A204.1 (cell line): ENCODE measurements at regions not wholly inside any gene's neighbourhood (a gene's known extent, or its start where the extent isn't known, plus 50 kb on each side); places are given as distances from the start of the nearest gene placed in this dataset.

ENCODE experiments used
- FAIRE-seq: peaks from 2 replicates; lab custom pipeline; 2012; peaks lifted over from hg19 to GRCh38; lab: Jason Lieb, UNC

DNA sequence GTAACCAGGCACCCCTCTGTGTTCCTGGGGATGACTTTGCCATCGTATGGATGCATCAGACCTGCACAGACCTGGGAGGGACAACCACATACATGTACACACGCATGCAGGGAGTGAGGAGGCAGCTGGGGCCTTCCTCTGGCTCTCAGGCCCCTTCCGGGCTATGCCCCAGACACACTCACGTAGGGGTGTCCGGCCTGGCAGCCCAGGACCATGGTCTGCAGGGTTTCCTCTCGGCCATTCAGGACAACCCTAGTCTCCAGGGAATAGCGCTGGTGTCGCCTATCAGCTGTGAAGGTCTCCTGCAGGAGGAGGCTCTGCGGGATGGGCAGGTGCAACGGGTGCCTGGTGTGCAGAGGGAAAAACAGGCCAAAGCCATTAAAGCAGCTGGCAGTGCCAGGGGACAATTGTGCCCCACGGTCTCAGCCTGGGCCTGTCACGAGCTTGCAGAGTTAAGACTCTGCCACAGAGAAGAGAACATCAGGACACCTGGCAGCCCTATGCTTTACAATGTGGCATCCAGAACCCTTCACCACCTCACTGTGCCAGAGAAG lies 101.4 kb downstream of the RMI2 start:
- no peak for FAIRE-seq

DNA sequence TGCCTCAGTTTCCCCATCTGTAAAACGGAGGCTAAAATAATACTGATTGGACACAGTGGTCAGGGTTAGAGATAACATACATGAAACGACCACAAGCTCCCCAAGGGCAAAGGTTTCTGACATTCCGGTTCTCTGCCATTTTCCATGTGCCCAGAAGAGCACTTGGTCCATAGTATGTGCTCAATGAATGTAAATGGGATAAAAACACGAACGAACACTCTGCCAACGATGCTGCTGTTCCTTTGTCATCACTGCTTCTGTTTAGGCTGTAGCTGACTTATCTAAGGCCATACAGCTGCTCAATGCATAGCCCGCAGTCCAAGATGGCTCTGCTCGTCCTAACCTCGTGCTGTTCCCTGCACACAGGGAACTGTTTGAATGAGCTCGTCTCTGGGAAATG lies 102.0 kb downstream of the RMI2 start:
- FAIRE-seq, result no peak

DNA sequence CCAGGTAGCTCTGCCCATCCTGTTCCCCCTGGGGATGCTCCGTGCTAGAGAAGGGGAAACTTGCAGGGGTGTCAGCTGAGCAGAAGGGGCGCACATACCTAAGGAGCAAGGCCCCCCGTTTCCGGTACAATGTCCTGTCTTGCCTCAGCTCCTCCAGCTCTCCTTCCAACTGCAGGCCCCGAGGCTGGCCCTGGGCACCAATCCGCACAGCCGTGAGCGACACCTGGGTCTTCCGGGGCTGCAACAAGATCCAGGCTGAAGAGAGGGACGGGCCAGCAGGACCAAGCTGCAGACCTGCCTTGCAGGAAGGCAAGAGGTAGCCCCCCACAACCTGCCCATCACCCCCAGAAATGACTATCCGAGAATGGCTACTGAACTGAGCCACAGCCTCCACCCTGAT lies 102.6 kb downstream of the RMI2 start:
- no peak for FAIRE-seq

DNA sequence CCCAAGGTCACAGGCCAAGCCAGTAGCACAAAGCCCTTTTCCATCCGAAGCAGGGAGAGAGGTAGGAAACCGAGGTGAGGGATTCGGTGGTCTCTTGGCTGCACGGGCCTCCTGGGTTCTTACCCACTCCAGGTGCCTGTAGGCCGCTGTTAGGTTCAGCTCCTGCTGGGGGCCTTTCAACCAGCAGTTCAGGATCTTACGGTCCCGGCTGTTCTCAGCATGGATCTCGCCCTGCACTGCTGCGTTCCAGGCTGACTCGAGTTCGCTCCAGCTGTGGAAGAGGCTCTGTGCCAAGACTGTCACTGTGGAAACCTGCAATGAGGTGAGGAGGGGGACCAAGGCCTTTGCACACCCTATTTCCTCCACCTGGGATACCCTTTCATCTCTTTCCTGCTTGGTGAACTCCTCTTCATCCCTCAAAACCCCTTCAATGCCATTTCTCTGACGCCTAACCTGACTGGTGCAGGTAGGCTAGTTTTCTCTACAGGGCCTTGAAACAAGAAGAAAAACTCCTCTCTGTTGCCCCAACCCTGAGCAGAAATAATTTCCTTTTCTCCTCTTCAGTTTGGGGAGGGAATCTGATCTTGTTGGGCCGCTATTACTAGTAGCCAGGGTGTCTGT lies 103.6 kb downstream of the RMI2 start:
- FAIRE-seq, result no peak

DNA sequence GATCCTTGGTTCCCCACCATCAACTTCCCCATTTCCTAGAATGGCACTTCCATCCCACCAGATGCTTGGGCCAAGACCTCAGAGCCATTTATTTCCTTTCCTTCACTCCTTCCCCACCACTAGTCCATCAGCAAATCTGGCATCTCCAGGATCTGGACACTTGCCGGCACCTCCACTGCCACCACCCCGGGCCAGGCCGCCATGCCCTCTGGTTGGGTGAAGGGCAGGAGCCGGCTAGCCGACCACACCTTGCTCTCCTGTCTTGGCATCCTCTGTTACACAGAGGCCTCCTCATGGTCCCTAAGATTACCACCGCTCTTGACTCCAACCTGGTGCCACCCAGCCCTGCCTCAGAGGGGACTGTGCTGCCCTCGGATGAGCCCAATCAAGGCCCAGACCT lies 104.5 kb downstream of the RMI2 start:
- FAIRE-seq, result no peak

DNA sequence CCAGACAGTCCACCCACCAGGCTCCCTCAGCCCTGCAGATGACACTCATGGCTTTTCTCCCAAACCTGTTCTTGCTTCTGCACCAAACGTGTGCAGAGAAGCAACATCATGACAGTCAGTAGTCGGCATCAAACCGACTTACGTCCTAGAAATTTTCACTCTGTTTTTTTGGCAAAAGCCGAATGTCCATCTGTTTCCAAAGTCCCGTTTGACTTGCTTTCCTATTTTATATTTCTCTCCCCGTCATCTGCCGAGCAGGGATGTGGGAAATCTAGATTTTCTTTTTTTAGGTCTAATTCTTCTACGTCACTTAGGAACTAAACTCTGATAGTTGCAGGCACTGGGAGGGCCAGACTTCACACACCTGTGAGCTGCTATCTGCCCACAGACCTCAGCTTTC lies 104.9 kb downstream of the RMI2 start:
- FAIRE-seq, result no peak

DNA sequence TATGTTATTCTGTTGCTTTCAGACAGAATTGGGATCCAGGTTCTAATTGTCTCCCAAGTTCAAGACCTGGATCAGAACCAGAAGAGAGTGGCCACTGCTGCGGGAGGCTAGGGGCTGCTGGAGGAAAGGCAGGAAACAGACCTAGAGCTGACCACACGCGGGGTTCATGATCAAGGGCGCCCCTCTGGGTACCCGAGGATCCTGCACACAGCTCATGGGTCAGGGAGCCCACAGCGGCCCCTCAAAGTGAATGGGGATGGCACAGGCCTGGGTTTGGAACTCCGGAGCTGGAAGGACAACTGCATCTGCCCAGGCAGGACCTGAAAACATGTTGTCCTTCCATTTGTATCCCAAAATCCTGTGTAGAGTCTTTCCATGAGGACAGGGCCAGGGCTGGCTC lies 107.0 kb downstream of the RMI2 start:
- no peak for FAIRE-seq

DNA sequence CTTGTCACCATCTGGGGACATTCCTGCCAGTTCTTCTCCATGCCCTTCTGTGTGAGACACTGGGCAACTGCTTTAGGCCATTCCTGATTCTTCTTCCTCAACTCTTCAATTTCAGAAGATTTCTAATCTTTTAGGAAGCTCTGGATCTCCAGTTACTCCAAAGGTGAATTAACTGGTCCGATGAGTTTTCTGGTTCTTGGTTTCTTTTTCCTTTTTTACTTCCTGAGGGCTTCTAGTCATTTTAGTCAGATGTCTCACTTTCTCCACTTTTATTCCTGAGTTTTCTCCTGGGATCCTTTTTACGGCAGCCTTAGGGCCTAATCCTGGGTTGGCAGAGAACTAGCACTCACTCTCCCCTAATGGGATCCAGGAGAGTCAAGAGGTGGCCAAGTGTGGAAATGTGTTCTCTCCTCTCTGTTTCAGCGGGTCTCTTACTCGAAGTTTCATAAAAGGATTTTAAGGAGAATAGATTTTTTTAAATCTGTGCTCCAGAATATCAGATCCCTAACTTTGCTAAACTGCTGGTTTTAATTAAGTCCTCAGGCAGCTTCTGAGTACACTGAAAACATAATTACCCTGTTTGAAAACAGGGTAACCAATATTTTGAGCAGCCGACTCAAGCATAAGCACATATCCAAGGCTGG lies 107.6 kb downstream of the RMI2 start:
- FAIRE-seq, result no peak

DNA sequence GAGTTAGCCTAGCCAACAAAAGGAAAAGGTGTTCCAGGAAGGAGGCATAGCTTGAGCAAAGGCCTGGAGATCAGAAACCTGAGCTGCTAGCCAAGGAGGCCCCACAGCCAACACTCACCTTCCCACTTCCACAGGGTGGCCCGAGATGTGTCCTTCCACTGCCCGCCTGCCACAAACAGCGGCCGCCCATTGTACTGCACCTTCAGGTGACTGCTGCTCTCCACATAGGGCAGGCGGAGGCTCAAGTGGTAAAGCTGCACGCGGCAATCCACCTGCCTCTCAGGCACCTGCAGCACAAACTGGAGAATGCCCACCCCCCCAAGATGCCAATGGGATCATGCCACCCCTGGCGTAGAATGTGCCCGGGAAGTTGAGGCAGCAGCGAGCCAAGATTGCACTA lies 111.5 kb downstream of the RMI2 start:
- no peak for FAIRE-seq

DNA sequence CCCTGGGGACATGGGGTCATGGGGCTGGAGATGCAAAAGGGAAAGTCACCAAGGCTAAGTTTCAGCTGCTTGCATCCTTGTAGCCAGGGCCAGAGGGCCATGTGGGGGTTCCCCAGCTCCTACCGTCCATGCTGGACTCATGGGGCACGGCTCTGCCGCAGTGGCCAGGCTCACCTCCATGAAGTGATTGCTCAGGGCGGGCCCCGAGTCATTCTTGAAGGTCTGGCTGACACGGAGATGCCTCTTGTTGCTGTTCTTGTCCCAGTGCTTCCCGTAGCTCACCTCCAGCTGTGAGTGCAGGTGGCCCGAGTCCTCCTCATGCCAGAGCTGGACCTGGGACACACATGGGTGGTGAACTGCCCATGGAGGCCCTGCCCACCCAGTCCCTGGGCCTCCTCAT lies 114.5 kb downstream of the RMI2 start:
- FAIRE-seq, result no peak

DNA sequence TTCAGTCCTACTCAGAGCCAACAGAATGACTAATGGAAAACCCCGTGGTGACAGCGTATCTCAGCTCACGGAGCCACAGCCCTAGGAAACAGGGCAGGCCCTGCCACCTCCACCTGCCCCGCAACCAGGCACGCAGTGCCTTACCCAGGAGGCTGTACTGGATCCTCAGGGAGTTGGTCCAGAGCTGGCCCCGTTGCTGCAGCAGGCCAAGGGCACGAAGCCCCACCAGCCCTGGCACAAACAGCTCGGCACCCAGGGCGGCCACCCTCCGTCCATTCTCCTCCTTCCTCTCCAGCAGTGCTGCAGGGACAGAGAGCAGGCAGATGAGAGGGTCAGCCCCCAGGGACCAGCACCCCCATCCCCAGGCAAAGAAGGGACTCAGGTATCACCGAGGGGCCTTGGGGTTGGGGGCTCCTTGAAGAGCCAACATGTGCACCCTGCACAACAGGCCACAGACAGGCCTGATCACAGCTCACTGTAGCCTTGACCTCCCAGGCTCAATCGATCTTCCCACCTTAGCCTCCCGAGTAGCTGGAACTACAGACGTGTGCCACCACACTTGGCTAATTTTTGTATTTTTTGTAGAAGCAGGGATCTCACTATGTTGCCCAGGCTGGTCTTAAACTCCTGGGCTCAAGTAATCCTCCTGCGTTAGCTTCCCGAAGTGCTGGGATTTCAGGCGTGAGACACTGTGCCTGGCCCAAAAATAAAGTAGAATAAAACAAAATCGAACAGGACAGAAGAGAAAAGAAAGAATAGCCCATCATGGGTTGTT lies 115.7 kb downstream of the RMI2 start:
- no peak for FAIRE-seq

DNA sequence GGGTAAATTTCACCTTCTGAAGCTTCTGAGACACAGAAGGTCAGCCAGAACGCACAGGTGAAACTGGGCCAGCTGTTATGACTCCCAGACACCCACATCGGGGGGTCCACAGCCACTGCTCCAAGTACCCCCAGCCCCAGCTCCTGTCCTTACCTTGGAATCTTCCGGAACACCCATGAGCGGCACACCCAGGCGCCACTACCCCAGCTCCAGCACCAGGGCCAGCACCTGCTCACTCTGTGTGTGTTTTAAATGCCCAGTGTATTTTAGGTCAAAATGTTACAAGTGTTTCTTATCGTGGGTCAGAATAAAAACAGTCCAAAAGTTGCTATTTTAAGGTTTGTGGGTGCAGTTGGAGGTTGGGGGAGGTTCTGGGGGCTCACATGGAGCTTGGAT lies 116.3 kb downstream of the RMI2 start:
- FAIRE-seq, result no peak

DNA sequence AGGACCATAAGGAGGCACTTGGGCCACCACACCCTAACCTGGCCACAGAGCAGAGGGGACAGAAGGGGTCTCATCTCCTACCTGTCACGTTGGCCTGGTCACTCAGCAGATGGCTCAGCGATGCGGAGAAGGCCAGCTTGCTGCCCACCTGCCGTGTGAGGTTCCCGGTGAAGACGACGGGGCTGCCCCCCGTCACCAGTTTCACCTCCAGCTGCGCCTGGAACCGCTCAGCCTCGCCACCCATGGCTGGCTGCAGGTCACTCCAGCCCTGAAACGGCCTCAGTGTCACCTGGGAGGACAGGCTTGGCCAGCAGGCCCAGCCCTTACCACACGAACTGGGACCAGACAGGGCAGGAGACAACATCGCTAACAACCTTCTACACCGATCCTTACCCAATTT lies 116.8 kb downstream of the RMI2 start:
- FAIRE-seq, result no peak

DNA sequence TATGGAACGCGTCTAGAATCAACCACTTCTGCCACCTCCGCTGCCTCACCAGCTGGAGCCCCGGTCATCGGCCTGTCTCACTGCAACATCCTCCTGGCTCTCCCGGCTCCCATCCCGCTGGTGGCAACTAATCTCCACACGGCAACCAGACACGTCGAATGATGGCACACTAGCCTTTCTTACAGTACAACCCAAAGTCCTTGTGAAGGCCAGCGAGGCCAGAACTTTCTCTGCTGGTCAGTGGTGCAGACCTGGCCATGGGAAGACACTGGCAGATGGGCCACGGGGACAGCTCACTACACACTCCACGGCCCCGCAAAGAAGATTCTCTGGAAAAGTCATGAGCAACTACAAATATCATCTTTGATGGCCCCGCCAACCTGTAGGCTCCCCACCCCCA lies 117.6 kb downstream of the RMI2 start:
- no peak for FAIRE-seq

DNA sequence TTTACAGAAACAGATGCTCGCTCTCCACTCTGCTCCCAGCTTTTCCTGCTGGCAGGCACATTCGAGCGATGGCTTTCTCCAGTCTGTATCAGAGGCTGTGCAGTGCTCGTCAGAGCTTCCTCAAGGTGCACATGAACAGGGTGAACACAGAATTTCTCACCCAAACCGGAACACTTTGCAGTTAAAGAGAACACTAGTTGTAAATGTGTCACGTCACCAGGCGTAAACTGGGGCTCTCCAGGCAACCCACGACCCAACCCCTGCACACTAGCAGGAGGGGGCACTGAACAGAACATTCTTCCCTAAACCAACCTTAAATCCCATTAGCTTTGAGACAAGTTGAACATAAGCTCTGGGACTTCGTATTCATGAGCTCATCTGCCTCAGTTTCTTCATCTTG lies 119.0 kb downstream of the RMI2 start:
- no peak for FAIRE-seq

DNA sequence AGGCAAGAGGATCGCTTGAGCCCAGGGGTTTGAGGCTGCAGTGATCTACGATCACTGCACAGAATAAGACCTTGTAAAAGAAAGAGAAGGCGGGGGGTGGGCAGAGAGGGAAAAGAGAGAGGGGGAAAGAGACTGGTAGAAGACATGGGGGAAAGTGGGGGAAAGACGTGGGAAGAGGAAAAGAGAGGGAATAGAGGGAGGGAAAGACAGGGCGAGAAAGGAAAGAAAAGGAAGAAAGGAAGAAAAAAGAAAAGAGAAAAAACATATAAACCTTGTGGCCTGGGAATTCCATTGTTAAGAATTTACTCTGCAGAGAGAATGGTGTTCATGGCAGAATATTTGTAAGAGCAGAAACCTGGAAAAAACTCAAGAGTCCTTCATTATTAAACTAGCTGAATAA lies 120.4 kb downstream of the RMI2 start:
- no peak for FAIRE-seq

DNA sequence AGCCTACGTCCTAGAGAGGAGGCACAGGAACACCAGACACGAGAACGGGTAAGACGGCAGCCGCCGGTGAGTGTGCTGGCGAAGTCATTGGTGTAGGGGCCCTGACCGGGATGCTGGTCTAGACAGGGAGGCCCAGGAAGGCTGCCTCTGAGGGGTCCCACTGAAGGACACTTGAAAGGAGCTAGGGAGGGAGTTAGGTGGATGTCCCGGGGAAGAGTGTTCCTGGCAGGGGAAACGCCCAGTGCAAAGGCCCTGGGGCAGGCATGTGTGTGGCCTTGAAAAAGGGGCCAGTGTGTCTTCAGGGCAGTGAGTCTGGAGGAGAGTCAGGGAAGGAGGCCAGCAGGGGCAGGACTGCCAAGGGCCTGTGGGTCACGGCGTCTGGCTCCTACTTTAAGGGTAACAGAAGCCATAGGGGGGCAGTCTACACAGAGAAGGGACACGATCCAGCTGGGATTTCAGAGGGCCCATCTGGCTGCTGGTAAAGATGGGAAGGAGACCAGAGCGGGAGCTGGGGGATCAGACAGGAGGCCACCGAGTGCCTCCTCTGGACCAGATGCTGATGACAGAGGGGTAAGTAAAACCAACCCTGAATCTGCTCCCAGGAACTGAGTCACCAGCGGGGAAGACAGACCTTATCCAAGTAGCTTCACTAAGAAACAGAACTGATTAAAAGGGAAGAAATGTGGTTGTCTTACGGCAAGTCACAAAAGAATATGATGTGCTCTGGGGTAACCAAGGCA lies 115.9 kb downstream of the LITAF start:
- no peak for FAIRE-seq

DNA sequence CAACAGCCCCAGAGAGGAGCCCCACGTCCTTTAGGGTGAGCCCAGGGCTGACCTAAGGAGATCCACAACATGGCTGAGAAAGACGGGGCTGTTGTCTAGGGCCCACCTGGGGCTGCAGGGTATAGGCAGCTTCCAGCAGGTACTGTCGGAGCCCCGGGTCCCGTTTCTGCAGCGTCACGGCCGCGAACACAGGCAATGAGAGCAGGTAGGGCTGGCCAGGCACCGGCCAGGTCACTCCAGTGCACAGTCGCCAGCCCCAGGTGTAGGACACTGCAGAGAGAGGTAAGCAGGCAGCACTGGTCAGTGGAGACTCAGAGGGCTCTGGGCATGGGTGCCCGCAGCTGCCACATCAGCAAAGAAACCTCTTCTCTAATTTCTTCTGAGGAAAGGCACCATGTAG lies 115.2 kb downstream of the LITAF start:
- FAIRE-seq, result no peak

DNA sequence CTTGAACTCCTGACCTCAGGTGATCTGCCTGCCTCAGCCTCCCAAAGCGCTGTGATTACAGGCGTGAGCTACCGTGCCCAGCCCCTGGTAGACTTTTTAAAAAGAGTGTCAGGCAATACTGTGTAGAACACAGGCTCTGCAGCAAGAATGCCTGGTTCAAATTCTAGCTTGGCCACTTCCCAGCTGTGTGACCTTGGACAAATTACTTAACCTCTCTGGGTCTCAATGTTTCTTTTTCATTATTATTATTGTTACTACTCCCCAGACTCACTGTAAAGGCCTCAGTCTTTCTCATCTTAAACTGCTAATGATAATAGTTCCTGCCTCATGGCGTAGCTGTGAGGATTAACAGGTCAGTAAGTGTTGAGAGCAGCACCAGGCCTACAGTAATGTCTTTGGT lies 114.3 kb downstream of the LITAF start:
- FAIRE-seq, result no peak

DNA sequence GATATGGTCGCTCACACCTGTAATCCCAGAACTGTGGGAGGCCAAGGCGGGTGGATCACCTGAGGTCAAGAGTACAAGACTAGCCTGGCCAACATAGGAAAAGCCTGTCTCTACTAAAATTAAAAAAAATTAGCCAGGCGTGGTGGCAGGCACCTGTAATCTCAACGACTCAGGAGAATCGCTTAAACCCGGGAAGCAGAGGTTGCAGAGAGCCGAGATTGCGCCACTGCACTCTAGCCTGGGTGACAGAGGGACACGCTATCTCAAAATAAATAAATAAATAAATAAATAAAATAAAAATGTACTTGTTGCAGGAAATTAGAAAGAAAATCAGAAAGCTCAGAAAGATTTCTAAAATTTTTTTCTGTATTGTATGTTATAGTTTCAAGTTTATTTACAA lies 113.9 kb downstream of the LITAF start:
- peak; percentile 32 for FAIRE-seq

DNA sequence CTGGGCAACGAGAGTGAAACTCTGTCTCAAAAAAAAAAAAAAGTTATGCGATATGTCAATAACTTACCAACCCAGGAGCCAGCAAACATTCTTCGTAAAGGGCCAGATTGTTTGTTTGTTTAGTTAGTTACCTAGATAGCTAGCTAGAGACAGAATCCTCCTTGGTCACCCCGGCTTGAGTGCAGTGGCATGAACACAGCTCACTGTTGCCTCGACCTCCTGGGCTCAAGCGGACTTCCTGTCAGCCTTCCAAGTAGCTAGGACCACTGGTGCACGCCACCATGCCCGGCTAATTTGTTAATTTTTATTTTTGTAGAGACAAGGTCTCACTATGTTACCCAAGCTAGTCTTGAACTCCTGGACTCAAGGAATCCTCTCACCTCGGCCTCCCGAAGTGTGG lies 113.0 kb downstream of the LITAF start:
- FAIRE-seq, result no peak

DNA sequence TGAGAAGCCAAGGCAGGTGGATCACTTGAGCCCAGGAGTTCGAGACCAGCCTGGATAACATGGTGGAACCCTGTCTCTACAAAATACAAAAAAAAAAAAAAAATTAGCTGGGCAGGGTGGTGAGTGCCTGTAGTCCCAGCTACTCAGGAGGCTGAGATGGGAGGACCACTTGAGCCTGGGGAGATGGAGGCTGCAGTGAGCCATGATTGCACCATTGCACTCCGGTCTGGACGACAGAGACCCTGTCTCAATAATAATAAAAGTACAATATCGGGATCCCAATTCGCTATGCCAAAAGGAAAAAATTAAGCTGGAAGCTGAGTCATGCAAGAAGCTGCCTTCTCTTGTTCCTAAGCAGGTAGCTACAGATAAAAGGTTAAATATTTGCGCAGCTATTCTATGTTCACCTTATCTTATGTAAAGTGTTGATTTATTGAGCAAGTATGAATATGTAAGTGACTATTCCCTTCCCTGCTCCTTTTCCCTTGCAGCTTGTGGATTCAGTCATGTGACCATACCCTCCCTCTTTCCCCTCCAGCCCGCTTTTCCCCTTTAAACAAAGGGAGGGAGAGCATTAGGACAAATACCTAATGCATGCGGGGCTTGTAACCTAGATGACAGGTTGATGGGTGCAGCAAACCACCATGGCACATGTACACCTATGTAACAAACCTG lies 112.0 kb downstream of the LITAF start:
- FAIRE-seq, result no peak
